ENCODE measurements at regions not wholly inside any gene's neighbourhood (a gene's known extent, or its start where the extent isn't known, plus 50 kb on each side); places are given as distances from the start of the nearest gene placed in this dataset.

DNA sequence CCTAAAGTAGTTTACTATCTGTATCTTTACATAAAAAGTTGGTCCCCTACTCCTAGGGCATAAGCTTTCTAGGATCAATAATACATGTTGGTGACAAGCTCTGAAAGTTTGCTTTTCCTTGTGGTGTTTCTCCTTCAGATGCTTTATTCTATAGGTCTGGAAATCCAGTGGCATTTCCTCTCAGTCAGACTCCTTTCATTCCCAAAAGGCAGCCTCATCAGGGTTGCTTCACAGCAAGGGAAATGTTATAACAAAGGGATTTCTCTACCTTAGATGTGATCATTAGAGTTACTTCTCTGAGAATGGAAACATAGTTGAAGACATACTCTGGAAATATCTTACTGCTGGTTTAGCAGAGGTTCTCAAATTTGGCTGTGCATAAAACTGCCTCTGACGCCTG lies 1072.4 kb upstream of the ZEB2 start:
- WGBS, 2 donors (ENCODE audit: low coverage in 1 of 2), result 100% methylated on average over 1 of the region's 1 CpG; no CpG with 5 or more reads in 1 of the 2 donors
- ATAC-seq, result no peak
- no peaks in the 10 kb centered on the region for H3K27me3 ChIP-seq
- no peak overlapping the region for H3K4me3 ChIP-seq
- no peak for TF ChIP-seq EP300 (IDR thresholded peaks at IDR 0.05)
- no peak for TF ChIP-seq POLR2A (IDR thresholded peaks at IDR 0.05)
- TF ChIP-seq, protein P1, sequence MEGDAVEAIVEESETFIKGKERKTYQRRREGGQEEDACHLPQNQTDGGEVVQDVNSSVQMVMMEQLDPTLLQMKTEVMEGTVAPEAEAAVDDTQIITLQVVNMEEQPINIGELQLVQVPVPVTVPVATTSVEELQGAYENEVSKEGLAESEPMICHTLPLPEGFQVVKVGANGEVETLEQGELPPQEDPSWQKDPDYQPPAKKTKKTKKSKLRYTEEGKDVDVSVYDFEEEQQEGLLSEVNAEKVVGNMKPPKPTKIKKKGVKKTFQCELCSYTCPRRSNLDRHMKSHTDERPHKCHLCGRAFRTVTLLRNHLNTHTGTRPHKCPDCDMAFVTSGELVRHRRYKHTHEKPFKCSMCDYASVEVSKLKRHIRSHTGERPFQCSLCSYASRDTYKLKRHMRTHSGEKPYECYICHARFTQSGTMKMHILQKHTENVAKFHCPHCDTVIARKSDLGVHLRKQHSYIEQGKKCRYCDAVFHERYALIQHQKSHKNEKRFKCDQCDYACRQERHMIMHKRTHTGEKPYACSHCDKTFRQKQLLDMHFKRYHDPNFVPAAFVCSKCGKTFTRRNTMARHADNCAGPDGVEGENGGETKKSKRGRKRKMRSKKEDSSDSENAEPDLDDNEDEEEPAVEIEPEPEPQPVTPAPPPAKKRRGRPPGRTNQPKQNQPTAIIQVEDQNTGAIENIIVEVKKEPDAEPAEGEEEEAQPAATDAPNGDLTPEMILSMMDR (IDR thresholded peaks at IDR 0.05), result no peak
- TF ChIP-seq POLR2AphosphoS5 (IDR thresholded peaks at IDR 0.05), result no peak
- H3K4me1 ChIP-seq, result no peaks in the 10 kb centered on the region
- no peak overlapping the region for H3K27ac ChIP-seq
- no peaks in the 10 kb centered on the region for H3K36me3 ChIP-seq
- no peaks in the 10 kb centered on the region for H3K9me3 ChIP-seq

DNA sequence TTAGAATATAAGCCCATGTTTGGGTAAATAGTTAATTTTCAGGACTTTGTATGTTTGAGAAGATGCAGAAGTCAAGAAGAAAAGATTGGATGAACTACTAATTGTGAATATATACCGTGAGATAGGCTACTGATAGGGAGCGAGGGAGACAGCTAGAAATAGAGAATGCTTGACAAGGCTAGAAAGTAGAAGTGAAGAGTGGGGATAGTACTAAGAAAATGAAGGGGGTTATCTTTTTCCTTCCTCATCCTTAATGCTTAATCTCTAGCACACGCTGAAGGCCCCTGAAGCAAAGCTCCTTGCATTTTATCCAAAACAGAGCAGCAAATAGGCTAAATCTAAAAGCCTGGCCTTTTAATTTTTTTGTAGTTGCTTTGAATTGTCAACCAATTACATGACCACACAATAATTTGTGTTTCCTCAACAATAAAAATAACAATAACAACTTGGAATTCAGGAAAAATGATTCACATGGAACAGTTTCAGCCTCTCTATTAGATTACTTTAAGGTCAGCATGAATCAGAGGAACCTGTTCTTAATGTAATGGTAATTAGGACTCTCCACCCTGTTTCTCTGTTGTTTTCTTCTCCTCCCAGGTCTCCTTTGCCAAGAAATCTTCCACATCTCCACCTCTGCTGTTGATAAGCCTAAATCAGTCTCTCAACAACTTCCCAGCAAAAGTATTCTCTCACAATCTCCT lies 1071.3 kb upstream of the ZEB2 start:
- H3K4me3 ChIP-seq, result no peak overlapping the region
- no peaks in the 10 kb centered on the region for H3K36me3 ChIP-seq
- TF ChIP-seq POLR2AphosphoS5 (IDR thresholded peaks at IDR 0.05) (no peak), POLR2A (IDR thresholded peaks at IDR 0.05) (no peak), EP300 (IDR thresholded peaks at IDR 0.05) (no peak)
- TF ChIP-seq, protein P1 (IDR thresholded peaks at IDR 0.05), result no peak
- WGBS, 2 donors (ENCODE audit: low coverage in 1 of 2), result 93 to 98% methylated on average over 3 of the region's 3 CpGs
- no peak overlapping the region for H3K27ac ChIP-seq
- no peaks in the 10 kb centered on the region for H3K9me3 ChIP-seq
- no peak for ATAC-seq
- no peaks in the 10 kb centered on the region for H3K27me3 ChIP-seq
- peaks cover 0 to 3% (median 0%) of the 10 kb centered on the region in 3 donors for H3K4me1 ChIP-seq

DNA sequence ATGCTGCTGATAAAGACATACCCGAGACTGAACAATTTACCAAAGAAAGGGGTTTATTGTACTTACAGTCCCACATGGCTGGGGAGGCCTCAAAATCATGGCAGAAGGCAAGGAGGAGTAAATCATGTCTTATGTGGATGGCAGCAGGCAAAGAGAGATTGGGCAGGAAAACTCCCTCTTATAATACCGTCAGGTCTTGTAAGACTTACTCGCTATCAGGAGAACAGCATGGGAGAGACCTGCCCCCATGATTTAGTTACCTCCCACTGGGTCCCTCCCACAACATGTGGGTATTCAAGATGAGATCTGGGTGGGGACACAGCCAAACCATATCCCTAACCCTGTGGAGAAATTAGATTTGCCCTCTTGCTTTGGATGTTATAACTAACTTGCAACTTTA lies 1068.0 kb upstream of the ZEB2 start:
- Histone ChIP-seq H3K27me3 (no peaks in the 10 kb centered on the region), H3K36me3 (no peaks in the 10 kb centered on the region), H3K9me3 (no peaks in the 10 kb centered on the region), H3K27ac (no peak overlapping the region), H3K4me3 (no peak overlapping the region), H3K4me1 (peaks cover 0 to 15% (median 3%) of the 10 kb centered on the region in 3 donors)
- TF ChIP-seq POLR2A (IDR thresholded peaks at IDR 0.05), result no peak
- TF ChIP-seq EP300 (IDR thresholded peaks at IDR 0.05), result no peak
- TF ChIP-seq POLR2AphosphoS5 (IDR thresholded peaks at IDR 0.05), result no peak
- 90 to 100% methylated on average over 3 of the region's 3 CpGs for WGBS, 2 donors (ENCODE audit: low coverage in 1 of 2)
- ATAC-seq, result no peak

DNA sequence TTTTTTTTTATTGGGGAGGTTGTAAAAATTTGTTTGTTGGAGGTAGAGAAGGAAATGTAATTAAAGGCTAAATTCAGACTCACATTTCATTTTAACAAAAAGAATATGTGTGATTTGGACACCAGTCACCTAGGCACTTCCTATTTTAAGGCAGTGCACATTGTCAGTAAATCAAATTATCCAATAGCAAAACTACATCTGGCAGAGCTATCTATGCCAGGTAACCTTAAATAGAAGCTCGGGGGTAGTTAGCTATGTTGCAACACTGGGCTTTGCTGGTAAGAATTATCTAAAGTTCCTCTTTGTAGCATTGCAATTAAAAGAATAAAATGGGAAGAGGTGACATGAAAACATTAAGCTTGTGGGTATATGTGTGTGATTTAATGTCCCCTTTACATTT lies 1064.4 kb upstream of the ZEB2 start:
- no peak overlapping the region for H3K27ac ChIP-seq
- peaks cover 0 to 15% (median 3%) of the 10 kb centered on the region in 3 donors for H3K4me1 ChIP-seq
- no peak for ATAC-seq
- no peak overlapping the region for H3K4me3 ChIP-seq
- H3K9me3 ChIP-seq, result no peaks in the 10 kb centered on the region
- WGBS, 2 donors (ENCODE audit: low coverage in 1 of 2), result 67 to 93% methylated on average over 1 of the region's 1 CpG
- no peaks in the 10 kb centered on the region for H3K27me3 ChIP-seq
- TF ChIP-seq POLR2AphosphoS5 (IDR thresholded peaks at IDR 0.05) (no peak), EP300 (IDR thresholded peaks at IDR 0.05) (no peak), POLR2A (IDR thresholded peaks at IDR 0.05) (no peak)
- TF ChIP-seq, protein P1 (IDR thresholded peaks at IDR 0.05), result no peak
- H3K36me3 ChIP-seq, result no peaks in the 10 kb centered on the region

DNA sequence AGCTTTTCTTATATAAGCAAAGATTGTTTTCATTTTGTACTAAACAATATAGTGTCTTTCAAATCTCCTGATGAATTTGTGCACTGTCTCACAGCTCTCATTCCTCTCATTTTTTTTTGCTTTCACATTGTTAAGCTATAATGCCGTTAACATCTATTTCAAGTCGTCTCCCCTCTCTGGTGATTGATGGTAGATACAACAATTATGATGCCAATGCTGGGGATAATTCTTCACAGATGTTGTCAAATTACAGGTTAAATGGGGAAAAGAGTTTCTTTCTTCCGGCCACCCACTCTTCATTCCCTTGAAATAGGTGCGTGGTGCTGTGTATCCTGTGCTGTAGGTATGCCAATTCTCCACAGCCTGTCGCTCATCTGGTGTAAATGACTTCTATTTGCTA lies 1053.7 kb upstream of the ZEB2 start:
- TF ChIP-seq EP300 (IDR thresholded peaks at IDR 0.05) (no peak), POLR2A (IDR thresholded peaks at IDR 0.05) (no peak)
- no peaks in the 10 kb centered on the region for H3K36me3 ChIP-seq
- H3K4me1 ChIP-seq, result no peaks in the 10 kb centered on the region
- no peak overlapping the region for H3K27ac ChIP-seq
- H3K27me3 ChIP-seq, result no peaks in the 10 kb centered on the region
- WGBS, 2 donors (ENCODE audit: low coverage in 1 of 2), result 78 to 81% methylated on average over 5 of the region's 5 CpGs
- H3K9me3 ChIP-seq, result no peaks in the 10 kb centered on the region
- no peak for ATAC-seq
- no peak overlapping the region for H3K4me3 ChIP-seq

DNA sequence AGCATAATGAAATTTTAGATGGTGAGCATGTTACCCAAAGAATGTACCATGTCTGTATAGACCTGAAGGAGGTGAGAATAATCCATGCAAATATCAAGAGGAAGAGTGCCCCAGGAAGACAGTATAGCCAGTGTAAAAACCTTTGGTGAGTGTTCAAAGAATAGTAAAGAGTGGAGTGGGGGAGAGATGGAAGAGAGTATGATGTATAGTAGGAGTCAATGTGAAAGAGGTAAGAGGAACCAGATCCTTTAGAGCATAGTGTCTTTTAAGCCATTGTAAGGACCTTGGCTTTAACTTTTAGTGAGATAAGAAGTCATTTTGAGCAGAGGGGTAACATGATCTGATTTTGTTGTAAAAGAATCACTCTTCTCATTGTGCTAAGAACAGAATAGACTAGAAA lies 1052.3 kb upstream of the ZEB2 start:
- no peak overlapping the region for H3K4me3 ChIP-seq
- H3K36me3 ChIP-seq, result no peaks in the 10 kb centered on the region
- H3K4me1 ChIP-seq, result no peaks in the 10 kb centered on the region
- ATAC-seq, result no peak
- no peaks in the 10 kb centered on the region for H3K27me3 ChIP-seq
- TF ChIP-seq POLR2AphosphoS5 (IDR thresholded peaks at IDR 0.05) (no peak), POLR2A (IDR thresholded peaks at IDR 0.05) (no peak), EP300 (IDR thresholded peaks at IDR 0.05) (no peak)
- TF ChIP-seq, protein P1 (IDR thresholded peaks at IDR 0.05), result no peak
- no peak overlapping the region for H3K27ac ChIP-seq
- no peaks in the 10 kb centered on the region for H3K9me3 ChIP-seq
